ENCODE measurements at regions not wholly inside any gene's neighbourhood (a gene's known extent, or its start where the extent isn't known, plus 50 kb on each side); places are given as distances from the start of the nearest gene placed in this dataset.

DNA sequence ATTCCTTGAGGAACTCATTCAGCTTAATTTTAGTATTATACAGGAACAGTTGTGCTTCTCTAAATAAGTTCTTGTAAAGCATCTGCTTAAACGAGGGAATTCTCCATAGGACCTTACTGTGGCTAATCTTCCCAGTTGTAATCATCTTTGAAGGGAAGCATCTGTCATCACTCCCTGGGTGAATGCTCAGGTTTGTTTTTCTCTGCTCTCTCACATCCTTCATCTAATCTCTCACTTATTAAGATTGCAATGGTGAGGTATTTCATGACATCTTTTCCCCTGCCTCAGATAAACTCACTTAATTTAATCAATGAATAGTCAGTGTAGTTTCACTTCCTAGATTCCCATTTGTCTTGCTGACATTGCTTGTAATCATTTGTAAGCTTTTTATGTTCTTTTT lies 121.8 kb upstream of the ADAMTS3 start (continued):
- TF ChIP-seq PBX2 (CRISPR knock-in tag; IDR thresholded peaks at IDR 0.05; ENCODE audit: low read depth) (no peak), PBX2 (tag; conservative IDR thresholded peaks at IDR 0.05; ENCODE audit: low read depth) (0 out of 2 replicates have a peak, but pooled peaks have one; percentile 8), ARID4B (CRISPR knock-in tag; IDR thresholded peaks at IDR 0.05) (no peak), SIN3A (IDR thresholded peaks at IDR 0.05; ENCODE audit: borderline replicate concordance in 2 of 2, control insufficient read depth in 1 of 2, low read depth in 2 of 2, low read length in 2 of 2) (no peak), ZFPM2 (CRISPR knock-in tag; IDR thresholded peaks at IDR 0.05) (no peak), ZNF232 (CRISPR knock-in tag; IDR thresholded peaks at IDR 0.05) (no peak)
- TF ChIP-seq, protein P1, sequence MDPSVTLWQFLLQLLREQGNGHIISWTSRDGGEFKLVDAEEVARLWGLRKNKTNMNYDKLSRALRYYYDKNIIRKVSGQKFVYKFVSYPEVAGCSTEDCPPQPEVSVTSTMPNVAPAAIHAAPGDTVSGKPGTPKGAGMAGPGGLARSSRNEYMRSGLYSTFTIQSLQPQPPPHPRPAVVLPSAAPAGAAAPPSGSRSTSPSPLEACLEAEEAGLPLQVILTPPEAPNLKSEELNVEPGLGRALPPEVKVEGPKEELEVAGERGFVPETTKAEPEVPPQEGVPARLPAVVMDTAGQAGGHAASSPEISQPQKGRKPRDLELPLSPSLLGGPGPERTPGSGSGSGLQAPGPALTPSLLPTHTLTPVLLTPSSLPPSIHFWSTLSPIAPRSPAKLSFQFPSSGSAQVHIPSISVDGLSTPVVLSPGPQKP (CRISPR knock-in tag; IDR thresholded peaks at IDR 0.05), result no peak
- TF ChIP-seq, protein P2, sequence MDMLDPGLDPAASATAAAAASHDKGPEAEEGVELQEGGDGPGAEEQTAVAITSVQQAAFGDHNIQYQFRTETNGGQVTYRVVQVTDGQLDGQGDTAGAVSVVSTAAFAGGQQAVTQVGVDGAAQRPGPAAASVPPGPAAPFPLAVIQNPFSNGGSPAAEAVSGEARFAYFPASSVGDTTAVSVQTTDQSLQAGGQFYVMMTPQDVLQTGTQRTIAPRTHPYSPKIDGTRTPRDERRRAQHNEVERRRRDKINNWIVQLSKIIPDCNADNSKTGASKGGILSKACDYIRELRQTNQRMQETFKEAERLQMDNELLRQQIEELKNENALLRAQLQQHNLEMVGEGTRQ (CRISPR knock-in tag; IDR thresholded peaks at IDR 0.05), result no peak
